ENCODE measurements at regions not wholly inside any gene's neighbourhood (a gene's known extent, or its start where the extent isn't known, plus 50 kb on each side); places are given as distances from the start of the nearest gene placed in this dataset.

- TF ChIP-seq, protein P1, sequence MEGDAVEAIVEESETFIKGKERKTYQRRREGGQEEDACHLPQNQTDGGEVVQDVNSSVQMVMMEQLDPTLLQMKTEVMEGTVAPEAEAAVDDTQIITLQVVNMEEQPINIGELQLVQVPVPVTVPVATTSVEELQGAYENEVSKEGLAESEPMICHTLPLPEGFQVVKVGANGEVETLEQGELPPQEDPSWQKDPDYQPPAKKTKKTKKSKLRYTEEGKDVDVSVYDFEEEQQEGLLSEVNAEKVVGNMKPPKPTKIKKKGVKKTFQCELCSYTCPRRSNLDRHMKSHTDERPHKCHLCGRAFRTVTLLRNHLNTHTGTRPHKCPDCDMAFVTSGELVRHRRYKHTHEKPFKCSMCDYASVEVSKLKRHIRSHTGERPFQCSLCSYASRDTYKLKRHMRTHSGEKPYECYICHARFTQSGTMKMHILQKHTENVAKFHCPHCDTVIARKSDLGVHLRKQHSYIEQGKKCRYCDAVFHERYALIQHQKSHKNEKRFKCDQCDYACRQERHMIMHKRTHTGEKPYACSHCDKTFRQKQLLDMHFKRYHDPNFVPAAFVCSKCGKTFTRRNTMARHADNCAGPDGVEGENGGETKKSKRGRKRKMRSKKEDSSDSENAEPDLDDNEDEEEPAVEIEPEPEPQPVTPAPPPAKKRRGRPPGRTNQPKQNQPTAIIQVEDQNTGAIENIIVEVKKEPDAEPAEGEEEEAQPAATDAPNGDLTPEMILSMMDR (IDR thresholded peaks at IDR 0.05) = no peak
- no peak for TF ChIP-seq POLR2AphosphoS5 (IDR thresholded peaks at IDR 0.05)
- no peak for TF ChIP-seq EP300 (IDR thresholded peaks at IDR 0.05)
Measured at GRCh38 chr7:21326241-21326640, 101.6 kb upstream of the SP4 start.

All from gastroesophageal sphincter (tissue), 3 donors.